ENCODE measurements at regions not wholly inside any gene's neighbourhood (a gene's known extent, or its start where the extent isn't known, plus 50 kb on each side); places are given as distances from the start of the nearest gene placed in this dataset.

DNA sequence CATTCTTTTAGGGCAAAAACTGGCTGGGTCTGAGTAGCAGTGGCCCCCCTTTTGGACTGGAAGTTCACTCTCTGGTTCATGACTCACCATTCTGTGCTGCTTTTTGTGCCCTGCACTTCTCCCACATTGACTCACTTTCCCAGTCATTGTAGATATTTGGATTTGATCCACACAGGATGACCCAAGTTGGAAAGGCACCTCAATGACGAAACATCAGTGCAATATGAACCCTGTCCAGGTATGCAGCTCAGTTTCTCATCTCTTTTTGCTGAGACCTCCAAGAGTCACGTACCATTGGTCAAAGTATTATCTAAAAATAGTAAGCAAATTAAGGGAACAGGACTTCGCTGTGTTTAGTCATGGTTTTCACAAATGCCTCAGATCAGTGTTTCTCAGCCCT lies 92.7 kb downstream of the CBLL2 start:
- TF ChIP-seq CTCF (IDR thresholded peaks at IDR 0.05 in 4 of 5, conservative IDR thresholded peaks at IDR 0.05 in 1 of 5) (no peak), POLR2A (IDR thresholded peaks at IDR 0.05) (no peak)

Data from gastrocnemius medialis (tissue), 4 donors.